GM12878 (cell line): ENCODE measurements at regions not wholly inside any gene's neighbourhood (a gene's known extent, or its start where the extent isn't known, plus 50 kb on each side); places are given as distances from the start of the nearest gene placed in this dataset.

Source experiments
- ATAC-seq: fragments of 200-7000 bp; cut with Tn5 transposase; 3 replicates; pipeline ENCODE4 v1.9.1; 2020; ENCODE audit warnings: mild to moderate bottlenecking, moderate library complexity
- BruUV-seq: library from RNA; stranded (reverse); fragments of 400-500 nt; replicated peaks from 2 replicates; lab custom pipeline; 2021; lab: Mats Ljungman, UMichigan
- CTCF ChIA-PET: fragments of 300-600 bp; sonication (Branson Sonifier 250); formaldehyde crosslinking; extraction: SDS; loops from one replicate; lab custom pipeline; 2021; ENCODE audit warnings: inconsistent platforms; lab: Yijun Ruan, JAX
- POLR2A ChIA-PET: fragments of 350-600 bp; formaldehyde crosslinking; extraction: SDS; loops from one replicate; lab custom pipeline; 2021; ENCODE audit warnings: inconsistent platforms; lab: Charles Lee
- RAD21 ChIA-PET: fragments of 300-600 bp; sonication (Branson Sonifier 250); formaldehyde crosslinking; loops from one replicate; lab custom pipeline; 2023; ENCODE audit warnings: antibody characterized with exemption; ENCODE audit not compliant: unreplicated experiment; lab: Charles Lee
- SMC1A ChIA-PET: fragments of 300-600 bp; sonication (Branson Sonifier 250); formaldehyde crosslinking; loops from one replicate; lab custom pipeline; 2023; ENCODE audit not compliant: unreplicated experiment, uncharacterized antibody; lab: Charles Lee
- DNase-seq: peaks from one replicate; pipeline ENCODE4 v3.0.0-alpha.2; 2011; ENCODE audit warnings: low read depth, low spot score
- FAIRE-seq: peaks from 3 replicates; lab custom pipeline; 2011; peaks lifted over from hg19 to GRCh38; lab: Jason Lieb, UNC
- H2AFZ ChIP-seq: 2 replicates; pipeline ENCODE4 v1.6.0; 2011; ENCODE audit warnings: low read depth, low read length, control low read depth; ENCODE audit not compliant: control insufficient read depth
- H3K27ac ChIP-seq: 2 replicates; pipeline ENCODE4 v1.5.1; 2011; ENCODE audit warnings: control low read depth; ENCODE audit not compliant: control insufficient read depth, insufficient read depth
- H3K27me3 ChIP-seq, 2 experiments: replicated peaks in 1 of 2; 2 replicates each; pipeline versions ENCODE4 v1.6.0 to v1.6.1; 2011; ENCODE audit warnings: low read length in 1 of 2; ENCODE audit not compliant: control insufficient read depth in 2 of 2, insufficient read depth in 2 of 2
- H3K36me3 ChIP-seq, 2 experiments: 2 replicates each; pipeline ENCODE4 v1.5.1; 2011; ENCODE audit warnings: low read length in 1 of 2; ENCODE audit not compliant: control insufficient read depth in 2 of 2, insufficient read depth in 2 of 2
- H3K4me1 ChIP-seq: 2 replicates; pipeline ENCODE4 v1.6.1; 2011; ENCODE audit warnings: mild to moderate bottlenecking, low read length, moderate library complexity, mixed read lengths; ENCODE audit not compliant: control insufficient read depth, insufficient read depth
- H3K4me2 ChIP-seq: 2 replicates; pipeline ENCODE4 v1.6.0; 2011; ENCODE audit warnings: control low read depth; ENCODE audit not compliant: control insufficient read depth, insufficient read depth
- H3K4me3 ChIP-seq: fragments of 200-600 bp; sonication (generic); 2 replicates; pipeline ENCODE4 v1.5.1; 2016
- H3K79me2 ChIP-seq: 2 replicates; pipeline ENCODE4 v1.6.0; 2011; ENCODE audit warnings: low read length; ENCODE audit not compliant: control insufficient read depth, insufficient read depth
- H3K9ac ChIP-seq: 2 replicates; pipeline ENCODE4 v1.8.0; 2011; ENCODE audit warnings: low read length, control low read depth, mixed read lengths; ENCODE audit not compliant: control insufficient read depth, insufficient read depth
- H3K9me3 ChIP-seq: replicated peaks from 3 replicates; pipeline ENCODE4 v1.5.1; 2011; ENCODE audit warnings: mild to moderate bottlenecking, low read length; ENCODE audit not compliant: control insufficient read depth, insufficient read depth
- H4K20me1 ChIP-seq: 2 replicates; pipeline ENCODE4 v1.6.0; 2011; ENCODE audit not compliant: control insufficient read depth, insufficient read depth
- IKZF1 ChIP-seq: fragments of 450-650 bp; conservative IDR thresholded peaks from 2 replicates; pipeline ENCODE4 v1.6.1; 2017; ENCODE audit warnings: antibody characterized with exemption, mild to moderate bottlenecking
- MYC ChIP-seq: IDR thresholded peaks from 2 replicates; pipeline ENCODE4 v1.6.1; 2011; ENCODE audit warnings: mild to moderate bottlenecking, low read length, moderate library complexity, inconsistent platforms; ENCODE audit not compliant: insufficient read depth, insufficient replicate concordance, insufficient read length, severe bottlenecking
- NR2C1 ChIP-seq: fragments of 450-650 bp; IDR thresholded peaks from 2 replicates; pipeline ENCODE4 v1.6.1; 2017; ENCODE audit warnings: antibody characterized with exemption, mild to moderate bottlenecking, moderate library complexity
- WGBS: methylation state at CpG from one replicate; pipeline ENCODE4 v1.1.6; 2016; ENCODE audit warnings: low lambda C conversion rate; ENCODE audit not compliant: insufficient replicate concordance, insufficient coverage; ENCODE audit errors: missing lambda C conversion rate; 5-methylcytosine and 5-hydroxymethylcytosine counted together
- in situ Hi-C: fragments of 300-500 bp; cut with MboI; formaldehyde crosslinking; loops from 9 replicates; pipeline ENCODE4 v1.14.3; 2018; ENCODE audit warnings: mixed read lengths
- intact Hi-C: fragments of 100-400 bp; cut with micrococcal nuclease; formaldehyde crosslinking; loops from one replicate; pipeline ENCODE4 v1.14.2; 2022; ENCODE audit not compliant: unreplicated experiment
- TF ChIP-seq, protein P1 (sequence below): IDR thresholded peaks from 2 replicates; pipeline ENCODE4 v1.6.1; 2012; ENCODE audit warnings: low read depth, low read length, improper control_type of control experiment
- TF ChIP-seq, protein P2 (sequence below): IDR thresholded peaks from 2 replicates; pipeline ENCODE4 v1.6.1; 2011; ENCODE audit warnings: mild to moderate bottlenecking, low read depth, low read length, moderate library complexity; ENCODE audit not compliant: insufficient replicate concordance

GRCh38 chr22:49193348-49193747, 634.3 kb downstream of the BRD1 start (continued):
- TF ChIP-seq NR2C1 (no peak), MYC (no peak)
- TF ChIP-seq, protein P1, sequence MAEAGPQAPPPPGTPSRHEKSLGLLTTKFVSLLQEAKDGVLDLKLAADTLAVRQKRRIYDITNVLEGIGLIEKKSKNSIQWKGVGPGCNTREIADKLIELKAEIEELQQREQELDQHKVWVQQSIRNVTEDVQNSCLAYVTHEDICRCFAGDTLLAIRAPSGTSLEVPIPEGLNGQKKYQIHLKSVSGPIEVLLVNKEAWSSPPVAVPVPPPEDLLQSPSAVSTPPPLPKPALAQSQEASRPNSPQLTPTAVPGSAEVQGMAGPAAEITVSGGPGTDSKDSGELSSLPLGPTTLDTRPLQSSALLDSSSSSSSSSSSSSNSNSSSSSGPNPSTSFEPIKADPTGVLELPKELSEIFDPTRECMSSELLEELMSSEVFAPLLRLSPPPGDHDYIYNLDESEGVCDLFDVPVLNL: no peak
- TF ChIP-seq, protein P2, sequence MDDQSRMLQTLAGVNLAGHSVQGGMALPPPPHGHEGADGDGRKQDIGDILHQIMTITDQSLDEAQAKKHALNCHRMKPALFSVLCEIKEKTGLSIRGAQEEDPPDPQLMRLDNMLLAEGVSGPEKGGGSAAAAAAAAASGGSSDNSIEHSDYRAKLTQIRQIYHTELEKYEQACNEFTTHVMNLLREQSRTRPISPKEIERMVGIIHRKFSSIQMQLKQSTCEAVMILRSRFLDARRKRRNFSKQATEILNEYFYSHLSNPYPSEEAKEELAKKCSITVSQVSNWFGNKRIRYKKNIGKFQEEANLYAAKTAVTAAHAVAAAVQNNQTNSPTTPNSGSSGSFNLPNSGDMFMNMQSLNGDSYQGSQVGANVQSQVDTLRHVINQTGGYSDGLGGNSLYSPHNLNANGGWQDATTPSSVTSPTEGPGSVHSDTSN: no peak

DNA sequence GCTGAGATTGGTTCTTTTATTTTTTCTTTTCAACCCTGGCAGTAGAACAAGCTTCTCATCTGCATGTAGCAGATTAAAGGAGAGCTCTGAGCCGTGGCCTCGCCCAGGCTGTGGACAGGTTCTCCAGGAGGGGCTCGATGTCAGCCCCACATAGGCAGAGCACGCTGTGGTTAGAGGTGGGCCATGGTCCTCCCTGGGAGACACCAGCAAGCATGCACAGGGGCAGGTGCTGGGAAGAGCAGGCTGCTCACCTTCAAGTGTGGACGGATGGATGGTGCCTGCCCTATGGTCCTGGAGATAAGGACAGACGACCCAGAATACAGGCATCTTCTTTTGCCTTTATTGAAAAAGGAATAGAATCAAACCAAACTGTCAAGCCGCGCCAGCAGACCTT, 634.8 kb downstream of the BRD1 start:
- H3K79me2 ChIP-seq: no peaks in the 10 kb centered on the region
- FAIRE-seq: no peak
- CTCF ChIA-PET: no interaction called here
- POLR2A ChIA-PET: no interaction called here
- WGBS: 49% methylated on average over 8 of the region's 8 CpGs
- H3K4me1 ChIP-seq: no peaks in the 10 kb centered on the region
- H2AFZ ChIP-seq: no peak overlapping the region
- in situ Hi-C loops (no loop called here), intact Hi-C loops (no loop called here)
- H3K27me3 ChIP-seq: no peaks in the 10 kb centered on the region
- no peak overlapping the region for H3K4me2 ChIP-seq
- H3K36me3 ChIP-seq: no peaks in the 10 kb centered on the region
- no peak overlapping the region for H3K27ac ChIP-seq
- SMC1A ChIA-PET: no interaction called here
- no peak for TF ChIP-seq IKZF1
- TF ChIP-seq, all 136 proteins: peak for 0
- Histone ChIP-seq H4K20me1 (no peaks in the 10 kb centered on the region), H3K9ac (no peak overlapping the region), H3K9me3 (no peaks in the 10 kb centered on the region; the same call in 2 of the 3 replicates), H3K4me3 (no peak overlapping the region)
- RAD21 ChIA-PET: no interaction called here
- no peak for DNase-seq
- no peak for ATAC-seq
- no TSS peak for BruUV-seq
